ENCODE measurements at regions not wholly inside any gene's neighbourhood (a gene's known extent, or its start where the extent isn't known, plus 50 kb on each side); places are given as distances from the start of the nearest gene placed in this dataset.

DNA sequence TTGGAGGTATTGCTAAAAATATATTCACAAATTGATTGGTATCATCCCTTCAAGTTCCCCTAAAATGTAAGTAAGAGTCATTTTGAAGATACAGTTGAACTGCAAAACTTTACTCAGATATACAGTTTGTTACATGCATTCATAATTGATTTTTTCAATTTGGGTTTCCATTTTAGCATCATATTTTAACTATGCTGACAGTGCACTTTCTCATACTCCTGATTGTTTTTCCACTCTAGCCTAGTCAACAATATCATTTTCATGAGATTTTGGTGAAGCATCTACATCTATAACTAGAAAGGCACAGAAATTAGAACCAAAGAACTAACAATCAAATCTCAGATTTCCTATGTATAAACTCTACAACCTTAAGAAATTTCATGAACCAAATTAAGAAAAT, 2850.4 kb upstream of the PCDH20 start:
- TF ChIP-seq, protein P1, sequence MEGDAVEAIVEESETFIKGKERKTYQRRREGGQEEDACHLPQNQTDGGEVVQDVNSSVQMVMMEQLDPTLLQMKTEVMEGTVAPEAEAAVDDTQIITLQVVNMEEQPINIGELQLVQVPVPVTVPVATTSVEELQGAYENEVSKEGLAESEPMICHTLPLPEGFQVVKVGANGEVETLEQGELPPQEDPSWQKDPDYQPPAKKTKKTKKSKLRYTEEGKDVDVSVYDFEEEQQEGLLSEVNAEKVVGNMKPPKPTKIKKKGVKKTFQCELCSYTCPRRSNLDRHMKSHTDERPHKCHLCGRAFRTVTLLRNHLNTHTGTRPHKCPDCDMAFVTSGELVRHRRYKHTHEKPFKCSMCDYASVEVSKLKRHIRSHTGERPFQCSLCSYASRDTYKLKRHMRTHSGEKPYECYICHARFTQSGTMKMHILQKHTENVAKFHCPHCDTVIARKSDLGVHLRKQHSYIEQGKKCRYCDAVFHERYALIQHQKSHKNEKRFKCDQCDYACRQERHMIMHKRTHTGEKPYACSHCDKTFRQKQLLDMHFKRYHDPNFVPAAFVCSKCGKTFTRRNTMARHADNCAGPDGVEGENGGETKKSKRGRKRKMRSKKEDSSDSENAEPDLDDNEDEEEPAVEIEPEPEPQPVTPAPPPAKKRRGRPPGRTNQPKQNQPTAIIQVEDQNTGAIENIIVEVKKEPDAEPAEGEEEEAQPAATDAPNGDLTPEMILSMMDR (IDR thresholded peaks at IDR 0.05; ENCODE audit: insufficient read depth, missing control alignments) = no peak
- peak; percentile 53 for FAIRE-seq
- DNase-seq (ENCODE audit: insufficient read length, low spot score) = no peak

DNA sequence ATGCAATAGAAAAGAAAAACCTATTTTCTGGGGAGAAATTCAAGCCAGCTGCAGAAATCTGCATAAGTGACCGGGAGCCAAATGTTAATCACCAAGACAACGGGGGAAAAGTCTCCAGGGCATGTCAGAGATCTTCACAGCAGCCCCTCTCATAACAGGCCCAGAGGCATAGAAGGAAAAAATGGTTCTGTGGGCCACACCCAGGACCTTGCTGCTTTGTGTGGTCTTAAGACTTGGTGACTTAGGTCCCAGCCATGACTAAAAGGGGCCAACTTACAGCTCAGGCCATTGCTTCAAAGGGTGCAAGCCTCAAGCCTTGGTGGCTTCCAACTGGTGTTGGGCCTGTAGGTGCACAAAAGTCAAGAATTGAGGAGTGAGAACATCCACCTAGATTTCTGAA, 2847.6 kb upstream of the PCDH20 start:
- DNase-seq (ENCODE audit: insufficient read length, low spot score) (no peak), FAIRE-seq (no peak)
- TF ChIP-seq, protein P1 (IDR thresholded peaks at IDR 0.05; ENCODE audit: insufficient read depth, missing control alignments) = no peak

DNA sequence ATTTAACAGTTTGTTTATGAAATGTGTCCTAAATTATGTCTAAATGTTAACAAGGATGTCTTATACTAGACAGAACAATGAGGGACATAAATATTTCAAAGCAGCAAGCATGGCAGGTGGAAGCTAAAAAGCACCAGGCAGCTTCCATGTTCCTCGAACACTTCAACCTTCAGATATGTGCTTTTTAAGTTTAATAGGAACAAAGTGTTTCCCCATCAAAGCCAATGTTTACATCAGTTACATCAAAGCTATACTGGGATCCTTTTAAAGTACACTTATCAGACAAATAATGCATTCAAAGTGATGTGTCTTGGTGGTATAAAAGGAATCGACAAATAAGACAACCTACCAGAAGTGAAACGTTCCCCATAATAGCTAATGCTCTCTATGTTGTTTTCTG, 2841.1 kb upstream of the PCDH20 start:
- DNase-seq (ENCODE audit: insufficient read length, low spot score) = no peak
- TF ChIP-seq, protein P1 (IDR thresholded peaks at IDR 0.05; ENCODE audit: insufficient read depth, missing control alignments) = no peak
- FAIRE-seq = no peak

DNA sequence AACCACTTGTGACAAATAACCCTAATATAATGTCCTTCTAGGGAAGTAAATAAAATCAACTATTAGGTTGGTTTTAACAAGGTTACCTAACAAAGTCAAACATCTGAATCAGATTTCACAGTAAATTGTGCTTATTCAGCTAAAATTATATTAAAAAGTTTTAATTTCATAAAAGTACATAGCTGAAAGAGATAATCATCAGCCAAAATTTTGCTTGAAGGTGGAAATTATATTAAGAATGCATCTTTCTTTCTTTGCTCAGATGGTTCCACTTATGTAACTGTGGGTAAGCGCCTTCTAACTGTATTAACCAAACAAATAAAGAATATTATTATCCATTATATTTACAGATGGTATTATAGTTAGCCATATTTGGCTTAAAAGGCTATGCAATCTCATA, 2840.3 kb upstream of the PCDH20 start:
- DNase-seq (ENCODE audit: insufficient read length, low spot score) (no peak), FAIRE-seq (no peak)
- TF ChIP-seq, protein P1 (IDR thresholded peaks at IDR 0.05; ENCODE audit: insufficient read depth, missing control alignments) = no peak

DNA sequence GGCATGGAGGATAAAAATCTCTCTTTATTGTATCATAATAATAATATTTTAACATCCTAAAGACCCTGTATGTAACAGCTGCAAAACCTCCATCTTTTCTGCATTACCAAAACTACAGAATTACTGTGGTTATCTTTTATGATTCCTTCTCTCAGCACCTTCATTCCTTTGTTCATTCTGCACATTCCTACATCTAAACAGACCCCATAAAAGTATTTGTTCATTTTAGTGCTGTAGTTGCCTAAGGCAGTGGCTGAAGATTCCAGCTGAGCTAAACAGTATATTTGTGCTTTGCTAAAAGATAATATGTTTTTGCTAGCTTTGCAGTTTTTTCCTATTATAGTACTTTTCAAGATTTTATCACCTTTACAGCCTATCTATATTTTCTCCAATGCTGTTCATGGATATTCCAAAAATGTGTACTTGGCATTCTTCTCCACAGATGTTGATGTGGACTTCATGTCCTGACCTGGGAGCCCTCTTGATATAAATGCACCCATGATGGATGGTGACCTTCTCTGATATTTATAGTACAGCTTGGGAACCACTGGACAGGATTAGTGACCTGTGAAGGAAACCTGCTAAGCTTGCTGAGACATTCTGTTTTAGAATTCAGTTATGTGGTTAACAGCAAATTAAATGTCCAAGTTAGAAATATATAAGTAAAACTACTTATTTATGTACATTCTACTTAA, 2832.9 kb upstream of the PCDH20 start:
- no peak for FAIRE-seq
- TF ChIP-seq, protein P1 (IDR thresholded peaks at IDR 0.05; ENCODE audit: insufficient read depth, missing control alignments) = no peak

DNA sequence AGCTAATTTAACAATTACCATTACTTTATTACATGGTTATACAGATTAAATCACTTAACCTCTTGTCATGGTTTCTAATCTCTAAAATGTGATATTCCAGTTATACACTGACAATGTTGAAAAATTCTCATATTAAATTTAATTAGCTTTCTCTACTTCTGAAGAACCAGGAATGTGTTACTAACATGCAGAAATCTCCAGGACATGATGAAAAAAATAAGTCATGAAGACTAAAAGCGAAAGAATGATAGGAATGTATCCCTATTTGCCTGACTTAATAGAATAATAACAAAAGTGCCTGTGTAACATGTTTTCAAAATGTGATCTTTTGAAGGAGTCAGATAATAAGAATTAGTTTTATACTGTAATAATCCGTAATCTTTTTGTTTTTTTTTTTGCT, 2823.7 kb upstream of the PCDH20 start:
- TF ChIP-seq, protein P1 (IDR thresholded peaks at IDR 0.05; ENCODE audit: insufficient read depth, missing control alignments) = no peak
- DNase-seq (ENCODE audit: insufficient read length, low spot score) (no peak), FAIRE-seq (no peak)

More for the DNA sequence above, 2832.9 kb upstream of the PCDH20 start:
- no peak for DNase-seq (ENCODE audit: insufficient read length, low spot score)

DNA sequence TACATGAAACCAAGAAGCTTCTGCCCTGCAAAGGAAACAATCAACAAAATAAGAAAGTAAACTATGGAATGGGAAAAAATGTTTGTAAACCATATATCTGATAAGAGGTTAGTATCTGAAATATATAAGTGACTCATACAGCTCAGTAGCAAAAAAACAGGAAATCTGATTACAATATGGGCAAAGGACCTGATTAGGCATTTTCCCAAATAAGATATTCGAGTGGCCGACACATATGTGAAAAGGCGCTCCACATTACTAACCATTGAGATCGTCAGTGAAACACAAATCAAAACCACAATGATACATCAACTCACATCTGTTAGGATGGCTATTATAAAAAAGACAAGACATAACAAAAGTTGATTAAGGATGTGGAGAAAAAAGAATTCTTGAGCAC, 2818.6 kb upstream of the PCDH20 start:
- TF ChIP-seq, protein P1 (IDR thresholded peaks at IDR 0.05; ENCODE audit: insufficient read depth, missing control alignments) = no peak
- no peak for FAIRE-seq
- DNase-seq (ENCODE audit: insufficient read length, low spot score) = no peak
